IPS-NIHi11 (cell line): ENCODE measurements at regions not wholly inside any gene's neighbourhood (a gene's known extent, or its start where the extent isn't known, plus 50 kb on each side); places are given as distances from the start of the nearest gene placed in this dataset.
"Not testable (repeated sequence)": the region's sequence is repeated elsewhere in the genome, so short reads cannot be mapped to it uniquely, and the experiment has no call there.

ENCODE experiments used
- DNase-seq: peaks from one replicate; pipeline ENCODE4 v3.0.0; 2012; ENCODE audit warnings: mixed read lengths, low spot score

DNA sequence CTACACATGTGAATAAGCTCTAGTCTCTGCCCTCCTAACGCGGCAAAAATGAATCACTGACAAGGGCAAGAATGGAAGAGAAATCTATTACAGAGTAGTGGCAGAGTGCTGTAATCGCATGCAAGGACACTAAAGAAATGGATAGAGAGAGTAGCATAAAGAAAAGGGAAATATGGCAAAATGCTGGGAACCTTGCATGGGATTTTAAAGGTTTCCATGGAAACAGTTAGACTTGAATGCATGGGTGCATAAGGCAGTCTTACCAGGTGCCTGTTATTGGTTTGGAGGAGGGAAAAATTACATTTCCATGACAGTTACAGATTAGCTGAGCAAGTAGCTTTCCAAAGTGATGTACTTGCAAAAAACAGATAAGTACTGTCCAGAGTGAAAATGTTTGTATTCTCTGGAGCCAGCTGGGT lies 233.4 kb downstream of the PTN start:
- DNase-seq = no peak

GRCh38 chr7:137107802-137108201 lies 235.7 kb downstream of the PTN start:
- not testable (repeated sequence) for DNase-seq

- not testable (repeated sequence) for DNase-seq
Observed at GRCh38 chr7:137103526-137103925, 235.1 kb downstream of the CHRM2 start.

GRCh38 chr7:137097111-137097510 lies 228.7 kb downstream of the CHRM2 start:
- no peak for DNase-seq

DNA sequence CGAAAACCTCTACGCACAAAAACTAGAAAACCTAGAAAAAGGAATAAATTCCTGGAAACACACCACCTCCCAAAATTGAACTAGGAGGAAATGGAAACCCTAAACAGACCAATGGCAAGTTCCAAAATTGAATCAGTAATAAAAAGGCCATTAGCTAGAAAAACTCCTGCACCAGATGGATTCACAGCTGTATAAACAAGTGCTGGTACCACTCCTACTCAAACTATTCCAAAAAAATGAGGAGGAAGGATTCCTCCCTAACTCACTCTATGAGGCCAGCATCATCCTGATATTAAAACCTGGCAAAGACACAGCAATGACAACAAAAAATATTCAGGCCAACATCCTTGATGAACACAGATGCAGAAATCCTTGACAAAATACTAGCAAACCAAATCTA lies 228.2 kb downstream of the CHRM2 start:
- DNase-seq = no peak

DNA sequence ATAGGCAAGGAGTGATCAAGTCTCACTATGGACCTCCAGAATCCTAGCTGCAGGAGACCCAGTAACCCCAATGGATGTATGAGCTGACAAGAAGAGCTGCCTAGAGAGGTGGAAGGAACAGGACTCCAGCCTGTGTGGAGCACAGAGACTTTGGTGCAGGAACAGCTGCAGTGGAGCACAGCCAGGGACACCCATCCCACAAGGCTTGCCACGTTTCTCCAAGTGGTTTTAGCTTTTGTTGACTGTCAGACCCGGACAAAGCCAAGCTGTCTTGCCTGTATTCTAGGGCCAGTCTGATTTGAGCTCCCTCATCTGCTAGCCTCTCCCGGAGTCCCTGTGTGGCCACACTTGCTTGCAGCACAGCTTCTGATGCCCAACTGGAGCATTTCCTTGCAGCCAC lies 224.7 kb downstream of the CHRM2 start:
- no peak for DNase-seq

GRCh38 chr7:137091396-137091795 lies 222.9 kb downstream of the CHRM2 start:
- DNase-seq = peak; percentile 76

- DNase-seq = no peak
Observed at GRCh38 chr7:137086896-137087295, 218.4 kb downstream of the CHRM2 start.

DNA sequence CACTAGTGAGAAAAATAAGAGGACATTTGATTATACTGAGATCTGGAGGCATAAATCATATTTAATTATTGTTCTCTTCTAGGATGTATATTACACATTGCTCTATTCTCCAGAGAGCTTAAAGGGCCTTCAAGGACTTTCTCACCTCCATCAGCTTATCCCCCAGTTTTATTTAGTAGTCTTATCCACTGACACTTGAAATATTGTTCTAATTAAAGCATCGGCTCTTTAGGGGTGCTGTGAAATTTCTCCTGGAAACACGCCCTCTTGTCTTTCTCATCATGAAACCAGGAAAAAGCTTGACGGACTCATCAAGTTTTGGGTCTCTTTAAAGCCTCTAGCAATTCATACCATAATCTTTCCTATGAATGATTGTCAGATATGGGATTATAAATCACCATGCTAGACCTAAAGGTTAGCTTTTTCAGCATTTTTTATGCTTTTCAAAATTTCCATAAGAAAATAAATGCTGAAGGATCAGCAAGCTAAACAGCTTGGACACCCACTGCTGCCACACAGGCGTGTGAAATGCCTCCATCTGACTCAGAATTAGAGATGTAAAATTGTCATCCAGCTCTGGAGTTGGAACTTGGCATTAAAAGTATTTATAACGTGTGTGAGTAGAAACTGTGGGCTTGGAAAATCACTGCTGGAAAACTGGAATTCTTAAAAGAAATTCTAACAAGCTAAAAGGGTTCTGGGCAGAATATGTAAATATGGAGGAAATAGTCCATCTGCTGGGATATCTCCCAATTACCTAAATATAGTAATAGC lies 216.3 kb downstream of the CHRM2 start:
- DNase-seq = no peak

GRCh38 chr7:137082391-137082790 lies 213.9 kb downstream of the CHRM2 start:
- no peak for DNase-seq

GRCh38 chr7:137081321-137082093 lies 213.1 kb downstream of the CHRM2 start:
- DNase-seq = no peak

DNA sequence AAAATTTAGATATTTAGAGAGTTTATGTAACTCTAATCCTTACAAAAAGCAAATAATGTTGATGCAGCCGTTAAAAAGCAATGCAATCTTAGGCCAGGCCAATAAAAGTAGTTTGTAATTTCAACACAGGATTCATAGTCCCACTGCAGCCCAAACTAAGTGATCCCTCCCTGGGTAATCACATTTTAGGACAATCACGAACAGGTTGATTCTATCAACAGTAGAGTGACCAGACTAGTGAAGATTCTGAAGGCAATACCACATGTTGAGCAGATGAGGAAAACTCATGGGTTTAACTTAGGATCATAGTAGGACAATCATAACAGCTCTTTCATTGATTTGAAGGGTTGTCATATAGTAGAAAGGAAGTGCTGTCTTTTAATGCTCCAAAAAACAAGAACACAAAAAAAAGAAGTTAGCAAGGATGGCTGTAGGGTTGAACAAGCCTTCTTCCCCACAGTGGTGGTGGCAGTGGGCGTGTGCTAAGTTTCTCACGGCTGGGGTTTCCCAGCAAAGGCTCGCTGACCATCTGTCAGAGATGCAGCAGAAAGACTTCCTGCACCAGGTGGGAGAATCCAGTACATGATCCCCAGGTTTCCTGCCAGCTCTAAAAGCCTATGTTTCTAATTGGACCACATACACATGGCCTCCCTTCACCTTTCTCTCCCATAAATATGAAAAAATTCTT lies 212.2 kb downstream of the CHRM2 start:
- DNase-seq = no peak

DNA sequence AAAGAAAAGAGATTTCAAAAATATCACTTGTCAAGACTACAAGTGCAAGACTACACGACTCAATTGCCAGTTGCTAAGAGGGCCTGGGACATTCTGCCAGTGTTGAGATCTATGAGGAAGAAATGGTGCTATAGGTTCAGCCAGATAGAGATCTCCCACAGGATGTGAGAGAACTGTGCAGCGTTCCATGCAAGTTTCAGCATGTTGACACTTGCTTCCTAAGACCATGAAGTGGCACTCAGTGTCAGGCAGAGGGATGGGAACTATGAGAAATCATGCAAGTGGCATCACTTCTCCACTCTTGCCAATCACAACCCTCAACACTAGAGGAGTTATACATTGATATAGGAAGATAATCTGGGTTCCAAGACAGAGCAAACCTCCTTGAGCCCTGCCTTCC lies 210.3 kb downstream of the CHRM2 start:
- DNase-seq = no peak

- DNase-seq = no peak
Observed at GRCh38 chr7:137074391-137075030, 206.1 kb downstream of the CHRM2 start.

DNA sequence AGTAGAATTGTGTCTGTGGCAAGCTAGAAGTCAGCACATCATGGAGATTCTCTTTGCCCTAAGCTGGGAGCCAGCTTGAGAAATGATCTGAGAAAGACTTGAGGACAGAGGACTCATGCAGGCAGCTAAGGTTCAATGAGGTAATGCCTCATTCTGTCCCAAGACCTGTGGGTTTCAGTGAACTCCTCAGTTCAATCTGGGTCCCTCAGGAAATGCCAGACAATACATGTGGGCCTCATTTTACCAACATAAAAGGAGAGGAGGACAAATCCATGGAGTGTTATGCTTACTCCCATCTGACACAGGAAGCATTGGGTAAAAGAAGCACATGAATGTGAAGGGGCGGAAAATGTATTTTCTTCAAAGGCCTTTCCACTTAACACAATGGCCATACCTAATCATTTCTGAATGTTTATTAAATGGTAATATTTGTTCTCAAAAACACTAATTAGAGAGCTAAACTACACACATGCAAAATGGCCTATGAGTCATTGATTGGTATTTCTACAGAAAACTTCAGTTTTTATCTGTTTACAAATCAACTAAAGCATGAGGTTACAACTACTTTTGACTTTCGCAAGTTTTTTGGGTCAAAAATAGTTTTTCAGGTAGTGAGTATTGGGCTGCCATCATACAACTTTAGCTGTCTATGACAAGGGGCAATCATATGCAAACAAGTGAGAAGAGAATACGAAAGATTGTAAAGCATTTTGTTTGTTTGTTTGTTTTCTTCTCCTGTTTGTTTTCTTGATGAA lies 205.3 kb downstream of the CHRM2 start:
- no peak for DNase-seq
